ENCODE measurements at regions not wholly inside any gene's neighbourhood (a gene's known extent, or its start where the extent isn't known, plus 50 kb on each side); places are given as distances from the start of the nearest gene placed in this dataset.

DNA sequence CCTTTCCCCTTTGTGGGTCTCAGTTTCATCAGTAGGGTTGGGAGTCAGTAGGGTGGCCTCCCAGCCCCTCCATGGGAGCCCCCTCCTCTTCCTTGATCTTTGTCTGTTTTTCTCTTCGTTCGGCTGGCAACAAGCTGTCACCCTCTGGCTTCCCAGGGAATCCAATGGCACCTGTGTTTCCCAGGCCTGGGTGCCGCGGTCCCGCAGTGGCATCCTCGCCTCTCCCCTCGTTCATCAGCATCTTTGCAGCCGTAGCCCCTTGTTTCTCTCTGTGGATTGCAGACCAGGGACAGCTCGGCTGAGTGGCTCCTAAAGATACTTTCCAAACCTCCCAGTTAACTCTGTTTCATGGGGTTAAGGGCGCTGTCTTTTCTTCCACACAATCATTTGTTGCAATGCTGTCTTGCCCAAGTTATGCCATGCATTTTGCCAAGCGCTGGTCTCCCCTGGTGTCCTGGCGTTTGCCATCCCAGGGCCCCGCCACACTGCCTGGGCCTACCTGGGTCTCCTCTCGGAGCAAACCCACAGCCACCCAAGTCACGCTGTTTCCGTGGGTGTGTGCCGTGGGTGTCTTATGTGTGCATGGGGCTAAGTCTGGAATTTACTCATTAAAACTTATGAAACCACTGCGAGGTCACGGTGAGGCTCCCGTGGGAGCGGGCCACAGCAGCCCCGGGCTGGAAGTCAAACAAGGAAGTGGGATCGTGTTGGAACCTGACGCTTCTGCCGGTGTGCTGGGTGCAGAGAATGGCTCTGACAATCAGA, 189.4 kb upstream of the SHH start:
- TF ChIP-seq, protein P1, sequence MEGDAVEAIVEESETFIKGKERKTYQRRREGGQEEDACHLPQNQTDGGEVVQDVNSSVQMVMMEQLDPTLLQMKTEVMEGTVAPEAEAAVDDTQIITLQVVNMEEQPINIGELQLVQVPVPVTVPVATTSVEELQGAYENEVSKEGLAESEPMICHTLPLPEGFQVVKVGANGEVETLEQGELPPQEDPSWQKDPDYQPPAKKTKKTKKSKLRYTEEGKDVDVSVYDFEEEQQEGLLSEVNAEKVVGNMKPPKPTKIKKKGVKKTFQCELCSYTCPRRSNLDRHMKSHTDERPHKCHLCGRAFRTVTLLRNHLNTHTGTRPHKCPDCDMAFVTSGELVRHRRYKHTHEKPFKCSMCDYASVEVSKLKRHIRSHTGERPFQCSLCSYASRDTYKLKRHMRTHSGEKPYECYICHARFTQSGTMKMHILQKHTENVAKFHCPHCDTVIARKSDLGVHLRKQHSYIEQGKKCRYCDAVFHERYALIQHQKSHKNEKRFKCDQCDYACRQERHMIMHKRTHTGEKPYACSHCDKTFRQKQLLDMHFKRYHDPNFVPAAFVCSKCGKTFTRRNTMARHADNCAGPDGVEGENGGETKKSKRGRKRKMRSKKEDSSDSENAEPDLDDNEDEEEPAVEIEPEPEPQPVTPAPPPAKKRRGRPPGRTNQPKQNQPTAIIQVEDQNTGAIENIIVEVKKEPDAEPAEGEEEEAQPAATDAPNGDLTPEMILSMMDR (conservative IDR thresholded peaks at IDR 0.05; ENCODE audit: low read depth, low read length): no peak
- TF ChIP-seq POLR2A (IDR thresholded peaks at IDR 0.05; ENCODE audit: low read depth, low read length) (no peak), NFE2L2 (IDR thresholded peaks at IDR 0.05; ENCODE audit: low read depth, low read length) (no peak), RAD21 (IDR thresholded peaks at IDR 0.05; ENCODE audit: low read length) (no peak)
